ENCODE measurements at regions not wholly inside any gene's neighbourhood (a gene's known extent, or its start where the extent isn't known, plus 50 kb on each side); places are given as distances from the start of the nearest gene placed in this dataset.

DNA sequence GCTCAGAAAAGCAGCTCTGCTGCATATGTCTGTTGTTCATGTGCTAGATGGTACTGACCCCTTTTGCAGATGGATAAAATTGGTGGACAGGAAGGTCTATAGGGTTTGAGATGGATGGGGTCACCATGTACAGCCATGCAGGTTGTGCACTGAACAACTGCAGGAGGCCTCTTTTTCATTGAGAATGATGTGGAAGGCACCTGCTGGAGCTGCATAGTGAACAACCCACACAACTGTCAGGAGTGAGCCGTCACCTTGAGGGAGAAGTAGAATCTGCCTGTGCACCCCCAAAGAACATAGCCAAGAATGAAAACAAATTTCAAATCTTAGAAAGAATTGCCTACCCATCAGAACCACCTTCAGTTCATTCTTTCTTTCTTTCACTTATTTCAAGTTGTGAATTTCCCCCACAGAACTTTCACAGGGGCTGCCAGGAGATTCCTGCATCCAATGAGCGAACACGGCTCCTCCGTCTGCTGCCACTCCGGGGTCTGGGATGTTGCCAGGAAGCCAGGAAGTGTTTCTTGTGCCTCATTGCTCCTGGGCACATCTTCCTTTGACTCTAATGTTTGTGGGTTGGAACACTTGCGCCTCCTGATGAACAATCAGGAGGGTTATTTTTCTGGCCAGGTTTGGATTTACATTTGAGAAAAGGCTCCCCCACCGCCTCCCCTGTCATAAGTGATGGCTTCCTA, 53.7 kb upstream of the DOCK1 start:
- DNase-seq: no peak

- no peak for DNase-seq
Measured at GRCh38 chr10:126854726-126855495, 50.3 kb upstream of the DOCK1 start.
